OCI-LY7 (cell line): ENCODE measurements at regions not wholly inside any gene's neighbourhood (a gene's known extent, or its start where the extent isn't known, plus 50 kb on each side); places are given as distances from the start of the nearest gene placed in this dataset.

ENCODE experiments used
- EZH2phosphoT487 ChIP-seq: fragments of 200-600 bp; sonication (generic); IDR thresholded peaks from 2 replicates; pipeline ENCODE4 v1.6.1; 2018; ENCODE audit warnings: low read depth, borderline replicate concordance, mild to moderate bottlenecking, mixed run types, antibody characterized with exemption, low read length, moderate library complexity, mixed read lengths
- TF ChIP-seq, protein P1 (sequence below): fragments of 200-600 bp; sonication (generic); conservative IDR thresholded peaks from 2 replicates; pipeline ENCODE4 v1.5.1; 2014; ENCODE audit warnings: mild to moderate bottlenecking, antibody characterized with exemption, low read length, moderate library complexity, mixed read lengths

DNA sequence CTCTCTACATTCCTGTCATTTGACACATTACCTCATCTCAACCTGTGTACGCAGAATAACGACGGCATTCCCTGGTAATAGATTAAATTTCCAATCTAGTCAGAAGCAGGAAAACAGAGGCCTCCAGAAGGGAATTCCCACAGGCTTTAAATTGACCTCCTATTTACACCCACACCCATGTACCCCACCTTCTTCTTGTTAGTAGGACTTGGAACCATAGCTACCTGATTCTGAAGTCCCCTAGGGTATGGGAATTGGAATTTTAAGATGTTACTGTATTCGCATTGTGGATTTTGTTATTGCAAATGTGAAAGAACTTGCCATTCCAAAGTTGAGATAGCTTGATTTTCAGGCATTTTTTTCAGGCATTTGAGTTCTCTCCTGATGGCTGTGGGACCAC, 377.5 kb upstream of the DYNLRB2 start:
- TF ChIP-seq, protein P1, sequence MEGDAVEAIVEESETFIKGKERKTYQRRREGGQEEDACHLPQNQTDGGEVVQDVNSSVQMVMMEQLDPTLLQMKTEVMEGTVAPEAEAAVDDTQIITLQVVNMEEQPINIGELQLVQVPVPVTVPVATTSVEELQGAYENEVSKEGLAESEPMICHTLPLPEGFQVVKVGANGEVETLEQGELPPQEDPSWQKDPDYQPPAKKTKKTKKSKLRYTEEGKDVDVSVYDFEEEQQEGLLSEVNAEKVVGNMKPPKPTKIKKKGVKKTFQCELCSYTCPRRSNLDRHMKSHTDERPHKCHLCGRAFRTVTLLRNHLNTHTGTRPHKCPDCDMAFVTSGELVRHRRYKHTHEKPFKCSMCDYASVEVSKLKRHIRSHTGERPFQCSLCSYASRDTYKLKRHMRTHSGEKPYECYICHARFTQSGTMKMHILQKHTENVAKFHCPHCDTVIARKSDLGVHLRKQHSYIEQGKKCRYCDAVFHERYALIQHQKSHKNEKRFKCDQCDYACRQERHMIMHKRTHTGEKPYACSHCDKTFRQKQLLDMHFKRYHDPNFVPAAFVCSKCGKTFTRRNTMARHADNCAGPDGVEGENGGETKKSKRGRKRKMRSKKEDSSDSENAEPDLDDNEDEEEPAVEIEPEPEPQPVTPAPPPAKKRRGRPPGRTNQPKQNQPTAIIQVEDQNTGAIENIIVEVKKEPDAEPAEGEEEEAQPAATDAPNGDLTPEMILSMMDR = no peak
- no peak for TF ChIP-seq EZH2phosphoT487
